CD4-positive, alpha-beta memory T cell (primary cell): ENCODE measurements at regions not wholly inside any gene's neighbourhood (a gene's known extent, or its start where the extent isn't known, plus 50 kb on each side); places are given as distances from the start of the nearest gene placed in this dataset.
A peak's percentile ranks its signal among the peaks of the same experiment; 100 is the strongest.

Source experiments
- CTCF ChIA-PET: fragments of 350-600 bp; sonication (Branson Sonifier 250); formaldehyde crosslinking; loops from one replicate; lab custom pipeline; 2021; ENCODE audit warnings: inconsistent platforms; ENCODE audit not compliant: partially characterized antibody; lab: Charles Lee
- POLR2A ChIA-PET: fragments of 350-600 bp; sonication (Branson Sonifier 250); formaldehyde crosslinking; loops from one replicate; lab custom pipeline; 2021; ENCODE audit not compliant: partially characterized antibody; lab: Charles Lee
- DNase-seq, 5 donors: peaks; one replicate each; pipeline versions ENCODE4 v3.0.0 to v3.0.0-alpha.2; 2020 to 2022; ENCODE audit warnings: mixed read lengths in 1 of 5
- H3K27ac ChIP-seq: one replicate; pipeline ENCODE4 v1.7.0; 2013; ENCODE audit warnings: low read depth, low read length
- H3K27me3 ChIP-seq: 2 replicates; pipeline ENCODE4 v1.7.0; 2013; ENCODE audit warnings: mild to moderate bottlenecking, low read length, moderate library complexity; ENCODE audit not compliant: insufficient read depth
- H3K36me3 ChIP-seq: 2 replicates; pipeline ENCODE4 v1.7.0; 2013; ENCODE audit warnings: mild to moderate bottlenecking, low read length, moderate library complexity; ENCODE audit not compliant: insufficient read depth
- H3K4me1 ChIP-seq: 2 replicates; pipeline ENCODE4 v1.7.0; 2013; ENCODE audit warnings: mild to moderate bottlenecking, low read length, moderate library complexity; ENCODE audit not compliant: insufficient read depth
- H3K4me3 ChIP-seq, 2 donors: one replicate each; pipeline ENCODE4 v1.7.0; 2013; ENCODE audit warnings: low read length in 2 of 2, mild to moderate bottlenecking in 1 of 2
- H3K9me3 ChIP-seq, 2 donors: one replicate each; pipeline ENCODE4 v1.7.0; 2013; ENCODE audit warnings: low read length in 2 of 2, control low read depth in 1 of 2; ENCODE audit not compliant: control insufficient read depth in 1 of 2
- H3K27ac Mint-ChIP-seq, 7 donors: one replicate each; pipeline ENCODE4 v1.8.0; 2020 to 2021; ENCODE audit warnings: mixed read lengths in 7 of 7, mild to moderate bottlenecking in 6 of 7, inconsistent platforms in 3 of 7, moderate library complexity in 3 of 7
- H3K27me3 Mint-ChIP-seq, 2 donors: one replicate each; pipeline ENCODE4 v1.8.0; 2020 to 2021; ENCODE audit warnings: mixed read lengths in 2 of 2
- H3K36me3 Mint-ChIP-seq, 2 donors: one replicate each; pipeline ENCODE4 v1.8.0; 2020 to 2021; ENCODE audit warnings: mixed read lengths in 2 of 2, inconsistent platforms in 1 of 2, mild to moderate bottlenecking in 1 of 2
- H3K4me1 Mint-ChIP-seq, 4 donors: one replicate each; pipeline ENCODE4 v1.8.0; 2020 to 2021; ENCODE audit warnings: mixed read lengths in 4 of 4, mild to moderate bottlenecking in 1 of 4
- H3K4me3 Mint-ChIP-seq, 8 donors: one replicate each; pipeline ENCODE4 v1.8.0; 2020 to 2021; ENCODE audit warnings: mixed read lengths in 8 of 8, mild to moderate bottlenecking in 7 of 8, moderate library complexity in 6 of 8, inconsistent platforms in 3 of 8
- H3K9me3 Mint-ChIP-seq, 8 donors: one replicate each; pipeline ENCODE4 v1.8.0; 2020 to 2021; ENCODE audit warnings: mixed read lengths in 8 of 8, mild to moderate bottlenecking in 5 of 8, inconsistent platforms in 3 of 8, moderate library complexity in 1 of 8
- intact Hi-C: fragments of 100-400 bp; cut with micrococcal nuclease; formaldehyde crosslinking; loops from one replicate; pipeline ENCODE4 v1.15.1; 2023

DNA sequence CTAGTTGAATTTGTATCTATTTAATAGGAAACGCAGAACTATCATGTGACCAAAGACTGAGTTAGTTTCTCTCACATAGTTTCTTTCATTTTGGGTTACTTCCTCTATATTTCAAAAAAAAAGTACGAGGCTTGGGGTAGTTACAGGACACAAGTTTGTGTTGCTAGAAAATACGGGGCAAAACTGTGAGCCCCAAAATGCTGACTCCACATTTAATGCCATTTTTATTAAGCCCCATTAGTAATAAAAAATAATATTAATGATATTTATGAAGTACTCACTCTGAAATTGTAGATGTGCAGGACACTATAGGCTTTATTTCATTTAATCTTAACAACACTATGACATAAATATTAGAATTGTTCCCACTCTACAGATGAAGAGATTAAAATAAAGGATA is 268.6 kb downstream of the DTHD1 start:
- H3K9me3 Mint-ChIP-seq: no peaks in the 10 kb centered on the region
- H3K4me1 ChIP-seq: no peaks in the 10 kb centered on the region
- H3K27ac Mint-ChIP-seq: no peak overlapping the region
- H3K27me3 ChIP-seq: no peaks in the 10 kb centered on the region
- ChIA-PET POLR2A (no interaction called here), CTCF (no interaction called here)
- peak overlapping the region in 1 of 8 donors; percentile 17 for H3K4me3 Mint-ChIP-seq
- H3K4me1 Mint-ChIP-seq: peaks cover 0 to 6% (median 4%) of the 10 kb centered on the region in 4 donors
- no peaks in the 10 kb centered on the region for H3K36me3 Mint-ChIP-seq
- no peak overlapping the region for H3K4me3 ChIP-seq
- no peaks in the 10 kb centered on the region for H3K36me3 ChIP-seq
- H3K27me3 Mint-ChIP-seq: no peaks in the 10 kb centered on the region
- no peak for DNase-seq
- H3K27ac ChIP-seq: no peak overlapping the region
- intact Hi-C loops: no loop called here
- H3K9me3 ChIP-seq: no peaks in the 10 kb centered on the region

DNA sequence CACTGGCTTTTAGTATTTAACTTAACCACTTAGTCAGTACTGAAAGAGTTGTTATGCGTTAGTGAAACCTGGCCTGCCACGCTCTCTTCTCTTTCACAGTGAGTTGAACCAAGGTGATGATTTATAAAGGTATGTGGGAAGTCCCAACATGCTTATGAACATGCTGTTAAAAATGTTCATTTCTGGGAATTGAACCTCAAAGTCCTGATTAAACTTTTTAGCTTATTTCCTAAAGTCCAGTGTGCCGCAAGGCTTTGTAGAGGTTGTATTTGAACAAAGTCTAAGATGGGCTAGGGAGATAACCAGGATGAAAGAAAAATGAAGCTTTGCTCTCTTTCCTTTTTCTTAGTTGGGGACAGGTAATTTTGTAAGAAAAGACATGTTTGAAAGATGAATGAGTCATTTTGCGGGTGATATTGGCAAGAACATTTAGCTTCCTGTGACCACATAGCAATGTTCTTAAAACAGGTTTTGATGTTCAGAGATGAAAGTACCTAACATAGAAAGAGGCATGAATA is 270.3 kb downstream of the DTHD1 start:
- DNase-seq: peak in 4 of 5 donors; percentile 1 to 8 (median 1)
- Mint-ChIP-seq H3K27me3 (no peaks in the 10 kb centered on the region), H3K27ac (peak overlapping the region in 1 of 7 donors; percentile 22), H3K9me3 (peaks cover 0 to 2% (median 0%) of the 10 kb centered on the region in 8 donors), H3K4me1 (peaks cover 0 to 6% (median 4%) of the 10 kb centered on the region in 4 donors), H3K4me3 (no peak overlapping the region), H3K36me3 (no peaks in the 10 kb centered on the region)
- no peaks in the 10 kb centered on the region for H3K36me3 ChIP-seq
- intact Hi-C loops: no loop called here
- H3K4me3 ChIP-seq: no peak overlapping the region
- no peak overlapping the region for H3K27ac ChIP-seq
- H3K27me3 ChIP-seq: no peaks in the 10 kb centered on the region
- no peaks in the 10 kb centered on the region for H3K4me1 ChIP-seq
- POLR2A ChIA-PET: no interaction called here
- no peaks in the 10 kb centered on the region for H3K9me3 ChIP-seq
- CTCF ChIA-PET: no interaction called here

DNA sequence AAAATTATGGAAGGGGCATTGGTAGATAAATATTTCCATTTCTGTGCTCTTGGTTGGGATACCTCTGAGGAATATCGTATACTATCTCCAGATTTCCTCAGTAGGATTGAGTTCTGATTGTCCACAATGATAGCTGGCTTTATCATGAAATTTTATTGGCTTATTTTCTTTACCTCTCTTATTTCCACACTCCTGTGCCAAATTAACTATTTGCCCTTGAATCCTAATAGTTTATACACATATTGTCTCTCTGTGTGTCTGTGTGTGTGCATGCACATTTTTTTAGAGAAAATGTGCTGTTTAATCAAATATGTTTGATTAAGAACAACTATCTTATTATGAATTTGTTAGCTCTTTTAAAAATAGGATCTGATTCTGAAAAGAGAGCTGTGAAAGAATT is 271.6 kb downstream of the DTHD1 start:
- no peaks in the 10 kb centered on the region for H3K36me3 Mint-ChIP-seq
- intact Hi-C loops: no loop called here

DNA sequence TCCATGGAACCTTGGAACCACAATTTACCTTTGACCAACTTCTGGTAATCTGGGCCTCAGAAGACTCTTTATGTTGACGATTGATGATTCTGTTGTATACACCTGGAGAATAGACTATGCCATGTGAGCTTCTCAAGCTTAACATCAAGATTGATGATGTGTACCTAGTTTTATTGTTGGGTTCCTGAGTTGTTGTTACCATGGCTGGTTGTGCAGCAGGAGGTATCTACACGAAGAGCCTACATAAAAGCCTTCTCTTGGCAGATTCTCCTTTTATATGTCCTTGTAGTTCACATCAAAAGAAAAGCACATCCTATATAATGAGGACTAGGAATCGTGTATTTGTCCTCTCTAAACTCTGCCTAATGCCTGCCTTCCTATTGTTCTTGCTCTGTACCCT is 272.0 kb downstream of the DTHD1 start:
- Mint-ChIP-seq H3K4me1 (peaks cover 0 to 6% (median 4%) of the 10 kb centered on the region in 4 donors), H3K27me3 (peaks cover 0 to 4% of the 10 kb centered on the region in 2 donors), H3K36me3 (no peaks in the 10 kb centered on the region), H3K4me3 (no peak overlapping the region), H3K9me3 (peaks cover 0 to 2% (median 0%) of the 10 kb centered on the region in 8 donors), H3K27ac (no peak overlapping the region)
- Histone ChIP-seq H3K27ac (no peak overlapping the region), H3K36me3 (no peaks in the 10 kb centered on the region), H3K27me3 (no peaks in the 10 kb centered on the region), H3K4me1 (no peaks in the 10 kb centered on the region), H3K9me3 (no peaks in the 10 kb centered on the region), H3K4me3 (no peak overlapping the region)
- ChIA-PET POLR2A (no interaction called here), CTCF (no interaction called here)
- DNase-seq: no peak
- intact Hi-C loops: no loop called here

More for the DNA sequence above, 271.6 kb downstream of the DTHD1 start:
- Histone ChIP-seq H3K4me3 (no peak overlapping the region), H3K27me3 (no peaks in the 10 kb centered on the region), H3K4me1 (no peaks in the 10 kb centered on the region), H3K36me3 (no peaks in the 10 kb centered on the region), H3K9me3 (no peaks in the 10 kb centered on the region), H3K27ac (no peak overlapping the region)
- Mint-ChIP-seq H3K27me3 (peaks cover 0 to 4% of the 10 kb centered on the region in 2 donors), H3K27ac (no peak overlapping the region), H3K4me1 (peaks cover 0 to 6% (median 4%) of the 10 kb centered on the region in 4 donors), H3K4me3 (no peak overlapping the region), H3K9me3 (peaks cover 0 to 2% (median 0%) of the 10 kb centered on the region in 8 donors)
- ChIA-PET POLR2A (no interaction called here), CTCF (no interaction called here)
- DNase-seq: no peak

DNA sequence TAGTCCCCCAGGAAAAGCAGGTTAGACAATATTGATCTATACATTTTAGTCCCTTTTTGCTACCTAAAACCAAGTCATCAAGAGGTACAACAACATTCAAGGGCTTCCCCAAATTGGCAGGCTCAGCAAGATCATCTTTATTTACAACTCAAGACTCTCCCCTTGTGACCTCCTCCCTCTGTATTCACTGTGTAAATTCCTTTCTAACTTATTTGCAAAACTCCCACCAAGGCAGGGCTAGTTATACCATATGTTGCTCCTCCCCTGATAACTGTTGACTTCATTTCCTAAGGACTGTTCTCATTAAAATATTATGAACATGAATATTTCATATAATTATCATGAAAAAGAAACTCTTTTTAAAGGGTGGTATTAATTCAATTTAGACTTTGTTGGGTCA is 275.6 kb downstream of the DTHD1 start:
- Histone ChIP-seq H3K27me3 (no peaks in the 10 kb centered on the region), H3K27ac (no peak overlapping the region), H3K4me1 (no peaks in the 10 kb centered on the region), H3K4me3 (no peak overlapping the region), H3K9me3 (no peaks in the 10 kb centered on the region), H3K36me3 (no peaks in the 10 kb centered on the region)
- Mint-ChIP-seq H3K36me3 (no peaks in the 10 kb centered on the region), H3K27ac (no peak overlapping the region), H3K27me3 (peaks cover 0 to 4% of the 10 kb centered on the region in 2 donors), H3K4me1 (peaks cover 0 to 2% (median under 1%) of the 10 kb centered on the region in 4 donors), H3K9me3 (peaks cover 0 to 5% (median 0%) of the 10 kb centered on the region in 8 donors), H3K4me3 (no peak overlapping the region)
- POLR2A ChIA-PET: no interaction called here
- CTCF ChIA-PET: no interaction called here
- intact Hi-C loops: no loop called here
- DNase-seq: no peak

DNA sequence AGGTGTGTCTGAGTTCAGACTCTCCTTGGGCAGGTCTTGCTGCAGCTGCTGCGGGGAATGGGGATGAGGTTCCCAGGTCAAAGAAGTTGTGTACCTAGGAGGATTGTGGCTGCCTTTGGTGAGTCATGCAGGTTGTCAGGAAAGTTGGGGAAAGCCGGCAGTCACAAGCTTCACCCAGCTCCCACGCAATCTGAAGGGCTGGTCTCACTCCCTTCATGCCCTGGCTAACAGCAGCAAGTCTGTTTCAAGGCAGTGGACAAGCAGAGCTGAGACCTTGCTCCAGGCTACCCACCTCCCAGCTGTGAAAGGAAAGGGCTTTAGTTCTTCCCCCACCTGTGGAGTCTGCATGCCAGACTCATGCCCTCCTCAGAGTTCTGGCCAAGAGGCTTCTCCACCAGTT is 287.2 kb downstream of the DTHD1 start:
- no peaks in the 10 kb centered on the region for H3K36me3 ChIP-seq
- intact Hi-C loops: no loop called here
- no peaks in the 10 kb centered on the region for H3K9me3 ChIP-seq
- Mint-ChIP-seq H3K9me3 (peaks cover 0 to 12% (median 2%) of the 10 kb centered on the region in 8 donors), H3K4me3 (no peak overlapping the region), H3K36me3 (no peaks in the 10 kb centered on the region), H3K4me1 (no peaks in the 10 kb centered on the region), H3K27me3 (peaks cover 8 to 10% of the 10 kb centered on the region in 2 donors), H3K27ac (no peak overlapping the region)
- CTCF ChIA-PET: no interaction called here
- H3K27ac ChIP-seq: no peak overlapping the region
- no peaks in the 10 kb centered on the region for H3K27me3 ChIP-seq
- no peaks in the 10 kb centered on the region for H3K4me1 ChIP-seq
- POLR2A ChIA-PET: no interaction called here
- DNase-seq: no peak
- H3K4me3 ChIP-seq: no peak overlapping the region

DNA sequence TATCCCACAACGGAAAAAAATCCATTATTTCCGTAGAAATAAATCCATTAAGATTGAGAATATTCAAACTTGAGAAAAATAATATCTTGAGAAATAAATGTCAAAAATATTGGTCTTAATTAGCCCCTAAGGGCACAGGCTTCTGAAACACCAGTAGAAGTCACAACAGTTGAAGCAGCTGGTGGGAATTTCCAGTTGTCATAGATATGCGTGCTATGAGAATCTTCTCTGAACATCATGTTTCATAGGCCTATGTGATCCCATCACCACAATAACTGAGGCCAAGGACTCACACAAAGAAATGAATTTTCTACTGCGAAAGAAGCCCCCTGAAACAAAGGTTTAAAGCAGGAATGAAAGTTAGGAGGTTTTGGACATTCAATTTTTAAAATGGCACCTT is 292.0 kb downstream of the DTHD1 start:
- Mint-ChIP-seq H3K27me3 (peaks cover 4 to 10% of the 10 kb centered on the region in 2 donors), H3K9me3 (peaks cover 3 to 35% (median 20%) of the 10 kb centered on the region in 8 donors), H3K36me3 (peaks cover 1 to 4% of the 10 kb centered on the region in 2 donors), H3K27ac (no peak overlapping the region), H3K4me1 (no peaks in the 10 kb centered on the region), H3K4me3 (no peak overlapping the region)
- no peaks in the 10 kb centered on the region for H3K4me1 ChIP-seq
- no peaks in the 10 kb centered on the region for H3K27me3 ChIP-seq
- ChIA-PET CTCF (no interaction called here), POLR2A (no interaction called here)
- H3K9me3 ChIP-seq: no peaks in the 10 kb centered on the region
- H3K4me3 ChIP-seq: no peak overlapping the region
- intact Hi-C loops: no loop called here
- no peak overlapping the region for H3K27ac ChIP-seq
- no peak for DNase-seq
- H3K36me3 ChIP-seq: no peaks in the 10 kb centered on the region
